Right renal pelvis (tissue), 4 donors: ENCODE measurements at regions not wholly inside any gene's neighbourhood (a gene's known extent, or its start where the extent isn't known, plus 50 kb on each side); places are given as distances from the start of the nearest gene placed in this dataset.
"Not testable (repeated sequence)": the region's sequence is repeated elsewhere in the genome, so short reads cannot be mapped to it uniquely, and the experiment has no call there.

ENCODE experiments used
- DNase-seq, 4 donors: peaks; one replicate each; pipeline ENCODE4 v3.0.0-alpha.2; 2013; ENCODE audit warnings: low read depth in 4 of 4, low spot score in 3 of 4, missing footprints in 1 of 4

- DNase-seq = not testable (repeated sequence)
These were observed 50.7 kb downstream of the PPIAL4D start for GRCh38 chr1:145191272-145191675.

- not testable (repeated sequence) for DNase-seq
These were observed 52.4 kb downstream of the PPIAL4D start for GRCh38 chr1:145189543-145190030.

GRCh38 chr1:145188869-145189542 is 53.0 kb downstream of the PPIAL4D start:
- DNase-seq = peak in 2 of 4 donors; percentile 0 to 5

- not testable (repeated sequence) for DNase-seq
These were observed 59.2 kb downstream of the PPIAL4D start for GRCh38 chr1:145182606-145183413.

- DNase-seq = not testable (repeated sequence)
These were observed 65.6 kb downstream of the PPIAL4D start for GRCh38 chr1:145176285-145176925.

GRCh38 chr1:145174377-145174776 is 67.6 kb downstream of the PPIAL4D start:
- not testable (repeated sequence) for DNase-seq

- DNase-seq = peak in 1 of 4 donors; percentile 0
These were observed 72.6 kb downstream of the FAM72D start for GRCh38 chr1:145168220-145168848.

GRCh38 chr1:145164360-145164759 is 68.6 kb downstream of the FAM72D start:
- not testable (repeated sequence) for DNase-seq
